Activated CD4-positive, alpha-beta T cell treated with anti-CD3 and anti-CD28 coated beads, Interleukin-2, Interleukin-4, amounts not matched to agents 100 ng/mL and 50 ng/mL, durations not matched to agents 16 hours and 8 hours (primary cell): ENCODE measurements at regions not wholly inside any gene's neighbourhood (a gene's known extent, or its start where the extent isn't known, plus 50 kb on each side); places are given as distances from the start of the nearest gene placed in this dataset.

Experiments
- DNase-seq: peaks from one replicate; pipeline ENCODE4 v3.0.0-alpha.2; 2020; ENCODE audit warnings: low spot score

GRCh38 chr9:28332648-28333047, 759.4 kb upstream of the C9orf72 start:
- DNase-seq = no peak

DNA sequence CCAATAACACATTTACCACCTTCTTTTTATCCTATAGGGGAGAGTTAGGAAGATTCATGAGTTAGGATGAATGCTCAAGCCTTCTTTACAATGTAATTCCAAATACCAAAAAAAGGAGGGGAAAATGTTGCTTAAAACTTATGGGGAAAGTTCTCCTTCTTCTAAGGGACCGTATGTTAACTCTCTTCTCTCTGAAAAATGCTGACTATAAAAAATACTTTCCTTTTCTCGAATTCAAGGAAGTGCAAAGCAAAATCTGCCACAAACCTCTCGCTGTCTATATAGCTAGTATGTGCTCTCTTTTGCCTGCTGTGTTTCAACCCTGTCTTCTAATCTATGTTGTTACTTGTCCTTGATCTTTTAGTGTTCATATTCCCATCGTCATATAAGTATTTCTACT, 768.6 kb upstream of the C9orf72 start:
- no peak for DNase-seq

- DNase-seq = no peak
These were observed 769.6 kb upstream of the C9orf72 start for GRCh38 chr9:28342815-28343338.

DNA sequence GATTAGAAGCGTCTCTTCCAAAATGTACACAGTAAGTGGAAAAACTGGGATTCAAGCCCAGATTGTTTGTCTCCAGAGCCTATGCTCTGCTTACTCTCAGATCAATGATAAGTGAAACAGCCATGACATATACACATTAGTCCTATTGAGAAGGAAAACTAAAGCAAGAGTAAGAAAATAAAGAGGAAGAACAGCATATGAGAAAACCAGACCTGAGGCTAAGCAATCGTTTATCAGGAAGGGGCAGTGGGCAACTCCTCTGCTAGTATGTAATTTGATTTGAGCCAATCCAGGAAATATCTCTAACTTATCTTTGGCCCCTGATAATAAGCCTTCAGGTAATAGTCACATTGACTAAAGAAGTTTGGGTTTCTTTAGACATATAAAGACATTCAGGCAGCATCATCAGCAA, 789.9 kb upstream of the C9orf72 start:
- DNase-seq = no peak

DNA sequence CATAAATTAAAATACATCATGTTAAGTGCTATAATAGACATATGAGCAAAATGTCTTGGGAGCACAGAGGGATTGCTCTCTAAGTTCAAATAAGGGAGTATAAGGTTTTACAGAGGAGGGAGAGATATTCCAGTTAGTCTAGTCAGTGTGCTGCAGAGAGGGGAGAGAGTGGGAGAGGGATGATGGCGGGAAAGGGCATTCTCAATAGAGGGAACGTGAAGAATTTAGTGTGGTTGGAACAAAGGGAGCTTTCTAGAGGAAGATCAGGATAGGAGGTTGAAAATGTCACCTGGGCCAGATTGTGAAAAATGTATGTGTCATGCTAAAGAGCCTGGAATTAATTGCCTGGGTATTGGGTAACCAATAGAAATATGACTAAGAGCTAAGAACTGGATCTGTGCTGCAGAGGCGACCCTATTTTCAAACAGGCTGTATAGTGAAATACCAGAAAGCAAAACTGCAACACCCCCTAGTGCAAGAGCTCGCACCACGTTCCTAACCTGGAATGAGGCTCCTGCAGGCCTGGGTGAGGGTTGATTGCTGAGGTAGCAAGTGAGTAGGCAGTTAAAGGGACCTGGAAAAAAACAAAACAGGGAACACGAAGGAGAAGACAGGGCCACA, 791.8 kb upstream of the C9orf72 start:
- DNase-seq = no peak

DNA sequence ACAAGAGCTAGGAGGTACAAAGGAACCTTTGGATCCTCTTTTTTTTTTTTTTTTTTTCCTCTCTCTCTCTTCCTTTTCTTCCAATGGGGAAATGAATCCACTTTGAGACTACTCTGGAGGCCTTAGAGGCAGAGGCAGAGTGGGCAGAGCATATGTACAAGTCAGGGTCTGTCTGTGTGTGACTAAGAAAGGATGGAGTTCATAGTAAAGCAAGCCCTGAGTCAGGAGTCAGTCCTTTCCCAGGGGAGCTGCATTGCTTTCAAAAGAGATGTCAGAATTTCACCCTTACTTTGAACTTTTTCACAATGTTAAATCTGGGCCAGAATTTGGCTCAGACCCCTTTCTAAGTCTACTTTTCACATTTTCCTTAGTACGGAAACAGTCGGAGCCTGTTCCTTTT, 792.4 kb upstream of the C9orf72 start:
- DNase-seq = no peak

GRCh38 chr9:28378231-28378630, 805.0 kb upstream of the C9orf72 start:
- DNase-seq = no peak

DNA sequence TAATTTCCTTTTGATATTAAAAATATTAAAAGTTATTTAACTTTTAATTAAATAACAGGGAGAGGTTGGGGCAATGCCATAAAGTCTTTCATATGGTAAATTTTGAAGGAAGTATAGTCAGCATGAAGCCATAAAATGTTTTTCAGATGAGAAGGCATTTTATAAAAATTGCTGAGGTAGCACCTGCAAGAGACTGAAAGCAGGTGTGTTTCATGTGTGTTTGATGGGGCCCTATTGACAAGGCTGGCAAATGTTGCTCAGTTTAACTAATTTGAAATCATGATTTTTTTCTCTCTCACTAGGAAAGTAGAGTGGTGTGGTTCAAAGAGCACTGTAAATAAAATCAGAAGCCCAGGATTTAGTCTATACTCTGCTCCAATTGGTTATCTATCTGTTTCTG, 805.8 kb upstream of the C9orf72 start:
- no peak for DNase-seq

GRCh38 chr9:28389411-28389810, 816.1 kb upstream of the C9orf72 start:
- DNase-seq = no peak

GRCh38 chr9:28394774-28395173, 821.5 kb upstream of the C9orf72 start:
- no peak for DNase-seq

DNA sequence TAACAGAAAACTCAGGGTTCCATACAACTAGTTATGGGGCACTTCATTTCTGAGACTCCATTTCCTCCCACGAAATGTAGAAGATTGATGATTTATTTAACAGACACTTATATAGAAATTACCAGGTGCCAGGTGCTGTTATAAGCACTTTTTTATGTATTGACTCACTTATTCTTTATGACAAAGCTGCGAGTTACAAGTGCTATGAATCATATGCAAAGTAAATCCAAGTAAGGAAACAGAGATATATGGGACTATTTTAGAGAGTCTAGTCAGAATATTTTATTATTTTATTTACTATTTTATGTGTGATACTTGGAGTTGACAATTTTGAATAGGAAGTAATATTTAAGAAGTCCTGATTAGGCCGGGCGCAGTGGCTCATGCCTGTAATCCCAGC, 822.8 kb upstream of the C9orf72 start:
- DNase-seq = no peak

- no peak for DNase-seq
These were observed 834.1 kb upstream of the C9orf72 start for GRCh38 chr9:28407351-28407750.

DNA sequence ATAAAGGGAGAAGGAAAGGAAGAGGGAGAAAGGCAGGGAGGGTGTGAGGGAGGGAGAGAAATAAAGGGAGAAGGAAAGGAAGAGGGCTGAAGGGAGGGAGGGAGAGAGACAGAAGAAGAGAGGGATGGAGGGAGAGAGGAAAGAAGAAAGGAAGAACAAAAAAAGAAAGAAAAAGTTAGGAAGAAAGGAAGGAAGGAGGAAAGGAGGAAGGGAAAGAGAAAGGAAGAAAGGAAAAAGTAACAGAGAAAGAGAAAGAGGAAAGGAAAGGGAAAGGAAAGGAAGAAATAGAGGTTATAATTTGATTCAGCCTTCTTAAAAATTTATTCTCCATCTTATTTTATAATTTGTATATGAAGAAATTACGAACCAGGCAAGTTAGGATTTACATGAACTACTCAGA, 836.6 kb upstream of the C9orf72 start:
- no peak for DNase-seq

- DNase-seq = no peak
These were observed 837.1 kb upstream of the C9orf72 start for GRCh38 chr9:28410411-28410810.

DNA sequence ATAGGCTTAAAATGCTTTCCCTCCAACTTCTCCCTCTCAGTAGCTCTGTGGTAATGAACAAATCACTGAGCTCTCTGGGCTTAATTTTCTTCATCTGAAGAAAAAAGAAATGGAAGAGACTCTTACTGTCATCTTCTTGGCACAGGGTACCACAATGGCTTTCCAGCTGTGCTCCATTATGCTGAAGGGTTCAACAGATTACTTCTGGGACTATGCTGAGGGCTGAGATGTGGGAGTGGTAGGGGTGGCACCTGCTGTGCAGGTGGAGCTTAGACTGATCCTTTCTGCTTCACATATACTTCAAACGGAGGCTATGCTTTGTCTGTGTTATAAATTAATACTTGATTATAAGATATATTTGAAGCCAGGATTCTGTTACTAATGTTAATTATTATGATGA, 840.2 kb upstream of the C9orf72 start:
- no peak for DNase-seq

DNA sequence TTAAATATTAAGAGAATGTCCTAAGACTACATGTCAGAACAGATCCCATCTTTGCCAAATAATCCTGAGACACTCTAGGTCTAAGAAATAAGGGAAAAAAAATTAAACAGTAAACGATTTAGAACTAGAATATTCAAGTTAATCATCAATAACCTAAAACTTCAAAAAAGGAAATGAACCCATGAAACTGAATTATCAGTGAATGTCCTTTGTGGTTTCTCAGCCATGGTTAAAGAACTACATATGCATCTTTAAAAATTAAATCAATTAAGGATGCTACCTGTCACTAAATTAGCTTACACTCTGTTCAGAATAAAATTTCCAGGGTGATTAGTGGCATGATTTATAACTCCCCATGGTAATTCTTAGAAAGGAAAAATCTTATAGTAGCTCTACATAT, 850.0 kb upstream of the C9orf72 start:
- DNase-seq = no peak

- no peak for DNase-seq
These were observed 862.2 kb upstream of the C9orf72 start for GRCh38 chr9:28435456-28435855.

- no peak for DNase-seq
These were observed 866.4 kb upstream of the C9orf72 start for GRCh38 chr9:28439688-28440087.

DNA sequence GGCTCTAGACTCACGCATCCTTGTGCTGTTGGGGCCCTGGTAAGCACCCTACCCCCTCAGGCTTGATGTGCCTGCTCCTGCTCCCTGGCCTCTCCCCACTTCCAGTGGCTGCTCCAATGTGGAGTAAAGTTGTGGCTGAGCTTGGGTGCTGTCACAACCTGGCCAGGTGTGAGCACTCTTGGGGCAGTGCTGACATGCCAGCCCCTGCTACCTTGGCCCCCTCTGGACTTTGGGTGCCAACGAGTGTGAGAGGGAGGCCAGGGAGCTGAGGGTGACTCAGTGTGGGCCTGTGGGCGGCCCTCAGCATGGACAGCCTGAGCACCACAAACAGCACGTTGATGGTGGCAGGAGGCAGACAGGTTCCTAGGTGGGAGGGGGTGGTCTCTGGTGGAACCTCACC, 870.2 kb upstream of the C9orf72 start:
- DNase-seq = no peak

- DNase-seq = no peak
These were observed 871.4 kb upstream of the C9orf72 start for GRCh38 chr9:28444637-28445036.

GRCh38 chr9:28445211-28445610, 871.9 kb upstream of the C9orf72 start:
- DNase-seq = no peak

GRCh38 chr9:28453918-28454317, 880.6 kb upstream of the C9orf72 start:
- no peak for DNase-seq

GRCh38 chr9:28456861-28457260, 883.6 kb upstream of the C9orf72 start:
- no peak for DNase-seq

DNA sequence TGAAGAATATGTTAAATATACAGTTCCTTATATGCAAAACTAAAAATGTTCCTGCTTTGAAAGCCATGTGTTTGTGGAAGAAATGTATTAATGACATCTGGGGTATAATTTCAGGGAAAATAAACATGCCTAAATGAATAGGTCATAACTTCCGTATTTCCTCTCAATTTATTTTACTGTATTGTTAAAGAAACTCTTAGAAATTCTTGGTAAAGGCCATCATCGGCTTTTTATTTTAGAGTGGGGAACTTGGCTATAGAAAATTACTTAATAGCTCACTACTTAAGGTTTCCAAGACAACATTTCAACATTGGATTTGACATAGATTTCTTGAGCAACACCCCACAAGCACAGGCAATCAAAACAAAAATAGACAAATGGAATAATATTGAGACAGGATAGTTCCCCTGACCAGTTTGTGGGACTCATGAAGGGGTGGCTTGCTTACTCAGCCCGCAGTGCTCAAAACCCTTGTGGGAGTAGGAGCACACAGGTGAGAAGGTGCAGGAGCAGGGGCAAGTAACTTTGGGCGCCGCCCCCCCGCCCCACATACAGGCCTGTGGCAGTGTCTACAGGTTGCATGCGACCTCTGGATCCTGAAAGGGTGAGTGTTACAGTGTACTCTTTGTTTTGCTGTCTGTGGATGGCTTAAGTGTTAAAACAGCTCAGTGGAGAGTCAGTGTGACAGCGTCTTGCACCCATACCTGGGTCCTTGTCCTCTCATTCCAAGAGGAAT, 891.4 kb upstream of the C9orf72 start:
- DNase-seq = no peak
